HG03139 (cell line): ENCODE measurements at regions not wholly inside any gene's neighbourhood (a gene's known extent, or its start where the extent isn't known, plus 50 kb on each side); places are given as distances from the start of the nearest gene placed in this dataset.
"Not testable (repeated sequence)": the region's sequence is repeated elsewhere in the genome, so short reads cannot be mapped to it uniquely, and the experiment has no call there.

Experiments used
- ATAC-seq: cut with Tn5 transposase; IDR thresholded peaks from one replicate; pipeline ENCODE4 v1.9.1; 2021; ENCODE audit not compliant: unreplicated experiment

DNA sequence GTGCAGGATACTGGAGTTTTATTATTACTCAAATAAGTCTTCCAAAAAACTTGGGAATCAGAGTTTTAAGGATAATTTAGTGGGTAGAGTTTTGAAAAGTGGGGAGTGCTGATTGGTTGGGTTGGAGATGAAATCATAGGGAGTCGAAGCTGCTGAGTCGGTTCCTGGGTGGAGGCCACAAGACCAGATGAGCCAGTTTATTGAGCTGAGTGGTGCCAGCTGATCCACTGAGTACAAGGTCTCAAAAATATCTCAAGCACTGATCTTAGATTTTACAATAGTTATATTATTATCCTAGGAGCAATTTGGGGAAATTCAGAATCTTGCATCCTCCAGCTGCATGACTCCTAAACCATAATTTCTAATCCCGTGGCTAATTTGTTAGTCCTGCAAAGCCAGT, 804.9 kb upstream of the SEMA6A start:
- ATAC-seq = no peak

GRCh38 chr5:117376748-117377147, 802.1 kb upstream of the SEMA6A start:
- ATAC-seq = no peak

GRCh38 chr5:117359895-117360294, 785.3 kb upstream of the SEMA6A start:
- ATAC-seq = no peak

DNA sequence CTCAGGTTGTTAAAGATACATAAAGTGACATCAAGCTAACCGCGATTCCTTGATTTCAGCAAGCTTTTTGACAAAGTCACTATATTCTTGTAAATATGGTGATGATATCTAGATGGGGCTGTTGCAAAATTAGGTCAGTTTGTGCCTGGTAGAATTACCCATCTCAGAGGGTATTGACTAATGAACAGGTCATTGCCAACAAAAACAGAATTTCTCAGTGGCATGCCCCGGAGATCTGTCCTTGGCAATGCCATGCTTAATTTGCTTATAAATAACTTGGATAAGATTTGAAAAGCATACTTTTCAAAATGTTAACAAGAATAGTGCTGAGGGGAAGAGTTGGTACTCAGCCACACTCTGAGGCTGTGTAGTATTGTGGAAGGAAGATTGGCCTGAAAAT, 783.3 kb upstream of the SEMA6A start:
- no peak for ATAC-seq

- ATAC-seq = no peak
Measured at GRCh38 chr5:117347280-117347679, 772.7 kb upstream of the SEMA6A start.

- ATAC-seq = not testable (repeated sequence)
Measured at GRCh38 chr5:117343726-117344125, 769.1 kb upstream of the SEMA6A start.

GRCh38 chr5:117337064-117337749, 762.6 kb upstream of the SEMA6A start:
- no peak for ATAC-seq

DNA sequence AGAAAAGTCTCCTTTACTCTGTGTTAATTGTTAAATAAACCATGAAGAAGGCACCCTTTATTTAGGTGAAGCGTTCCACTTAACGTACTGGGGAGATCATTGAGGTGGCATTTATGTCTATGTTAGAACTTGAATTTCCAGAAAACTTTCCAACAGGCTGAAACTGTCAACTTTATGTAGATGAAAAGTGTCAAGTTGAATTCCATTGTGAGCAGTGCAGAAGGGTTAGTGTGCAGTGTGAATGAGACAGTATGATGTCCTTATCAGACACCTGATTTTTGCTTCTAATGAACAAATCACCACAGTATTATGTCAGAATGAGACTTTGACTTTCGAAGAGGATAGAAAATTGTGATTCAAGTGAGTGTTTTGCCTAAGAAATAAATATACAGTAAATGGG, 761.6 kb upstream of the SEMA6A start:
- ATAC-seq = no peak

- no peak for ATAC-seq
Measured at GRCh38 chr5:117333011-117333410, 758.4 kb upstream of the SEMA6A start.

GRCh38 chr5:117332341-117332740, 757.7 kb upstream of the SEMA6A start:
- ATAC-seq = no peak

- ATAC-seq = no peak
Measured at GRCh38 chr5:117327511-117327910, 752.9 kb upstream of the SEMA6A start.

DNA sequence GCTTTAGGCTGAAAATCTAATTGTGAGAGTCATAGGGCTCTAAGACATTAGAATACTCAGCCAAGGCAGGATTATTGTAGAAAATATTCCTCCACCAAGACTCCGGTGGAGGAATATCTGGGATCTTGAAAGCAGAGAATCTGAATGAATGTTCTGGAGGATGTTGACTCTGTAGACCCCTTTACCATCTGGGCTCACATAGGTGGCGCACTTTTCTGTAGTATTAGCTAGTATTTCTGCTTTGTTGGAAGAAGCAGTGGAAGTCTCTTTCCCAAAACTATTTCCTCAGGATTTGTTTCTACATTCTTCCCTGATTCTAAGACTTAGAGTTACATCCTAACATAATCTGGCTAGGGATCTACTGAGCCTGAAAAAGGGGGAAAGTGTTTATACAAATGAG, 752.4 kb upstream of the SEMA6A start:
- no peak for ATAC-seq

DNA sequence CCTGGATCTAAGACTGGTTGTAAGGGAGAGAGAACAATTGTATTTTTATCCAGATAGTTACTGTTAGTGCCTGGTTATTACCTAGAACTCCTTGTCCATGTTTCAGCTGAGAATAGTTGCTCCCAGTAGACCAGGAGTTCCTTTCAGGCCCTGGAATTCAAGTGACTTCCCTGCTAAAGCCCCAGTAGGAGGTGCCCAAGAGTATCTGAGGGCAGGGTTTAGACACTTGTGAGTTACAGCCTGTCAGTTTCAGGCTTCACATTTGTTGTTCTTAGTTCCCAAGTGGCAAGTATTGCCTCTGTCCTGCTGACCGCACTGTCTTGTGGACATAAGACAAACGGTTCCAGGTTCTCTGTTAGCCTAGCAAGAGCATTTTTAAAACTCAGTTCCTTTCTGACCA, 743.9 kb upstream of the SEMA6A start:
- no peak for ATAC-seq

- ATAC-seq = no peak
Measured at GRCh38 chr5:117315170-117315569, 740.5 kb upstream of the SEMA6A start.

GRCh38 chr5:117304512-117305107, 730.0 kb upstream of the SEMA6A start:
- not testable (repeated sequence) for ATAC-seq

GRCh38 chr5:117302949-117303348, 728.3 kb upstream of the SEMA6A start:
- ATAC-seq = no peak

GRCh38 chr5:117302473-117302872, 727.9 kb upstream of the SEMA6A start:
- ATAC-seq = no peak

DNA sequence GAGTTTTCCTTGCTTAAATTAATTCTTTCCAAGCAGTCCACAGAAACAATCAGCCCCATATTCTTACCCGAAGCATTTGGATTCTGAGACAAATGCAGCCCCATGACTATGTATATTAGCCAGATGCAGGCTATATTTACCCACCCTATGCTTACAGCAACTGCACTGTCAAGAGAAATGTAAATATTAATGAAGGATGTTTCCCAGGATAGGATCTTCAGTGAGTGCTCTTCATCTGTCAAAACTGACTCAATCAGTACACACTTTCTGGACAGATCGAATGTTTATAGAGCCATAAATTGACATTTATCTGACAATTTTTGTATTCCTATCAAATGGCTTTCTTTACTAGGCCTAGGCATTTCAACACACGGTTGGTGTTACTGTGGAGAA, 725.3 kb upstream of the SEMA6A start:
- no peak for ATAC-seq

DNA sequence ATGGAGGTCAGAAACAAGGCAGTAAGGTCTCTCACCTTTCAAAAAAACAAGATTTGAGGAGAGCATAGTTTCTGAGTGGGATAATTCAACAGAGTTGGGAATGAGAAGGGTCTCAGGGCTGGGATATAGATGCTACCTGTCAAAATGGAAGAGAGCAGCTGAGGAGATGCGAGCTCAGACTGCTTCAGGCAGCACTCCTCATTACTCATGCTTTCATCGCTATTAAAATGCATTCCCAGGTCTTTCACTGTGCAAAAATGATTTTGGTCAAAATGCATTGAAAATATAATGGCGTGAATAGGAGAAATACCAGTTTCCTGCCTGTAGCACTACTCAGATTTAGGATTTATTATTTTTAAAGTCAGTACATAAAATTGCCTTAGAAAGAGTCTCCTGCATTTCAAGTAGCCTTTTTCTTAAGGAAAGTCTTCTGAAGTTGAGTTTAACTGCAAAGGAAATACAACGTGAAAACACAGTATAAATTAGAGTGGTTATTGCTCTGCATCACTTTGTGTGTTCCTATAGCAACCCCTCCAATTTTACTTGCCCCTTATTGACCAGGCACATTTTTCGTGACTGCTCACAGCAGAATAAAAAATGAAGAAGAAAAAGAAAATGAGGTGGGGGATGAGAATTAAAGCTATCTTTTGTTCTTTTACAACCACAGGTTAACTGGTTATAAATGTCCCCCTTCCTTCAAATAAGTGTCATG, 724.8 kb upstream of the SEMA6A start:
- ATAC-seq = no peak

DNA sequence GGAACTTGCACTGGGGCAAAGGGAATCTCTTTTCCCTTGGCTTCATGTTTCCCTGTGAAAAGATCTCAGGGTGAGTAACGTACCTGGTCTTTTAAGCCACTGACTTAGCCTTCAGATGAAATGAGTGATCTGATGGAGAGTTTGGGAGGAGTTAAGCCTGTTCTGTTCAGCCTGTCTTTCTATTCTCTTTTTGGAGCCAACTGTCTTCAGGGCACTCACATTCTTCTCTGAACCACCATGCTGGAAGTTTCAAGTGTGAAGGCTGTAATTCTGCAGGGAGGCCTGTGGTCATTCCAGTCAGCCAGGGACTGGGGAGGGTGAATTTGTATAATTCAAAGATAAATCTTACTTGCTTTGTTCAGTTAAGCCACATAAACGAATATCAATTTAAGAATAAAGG, 722.2 kb upstream of the SEMA6A start:
- no peak for ATAC-seq

DNA sequence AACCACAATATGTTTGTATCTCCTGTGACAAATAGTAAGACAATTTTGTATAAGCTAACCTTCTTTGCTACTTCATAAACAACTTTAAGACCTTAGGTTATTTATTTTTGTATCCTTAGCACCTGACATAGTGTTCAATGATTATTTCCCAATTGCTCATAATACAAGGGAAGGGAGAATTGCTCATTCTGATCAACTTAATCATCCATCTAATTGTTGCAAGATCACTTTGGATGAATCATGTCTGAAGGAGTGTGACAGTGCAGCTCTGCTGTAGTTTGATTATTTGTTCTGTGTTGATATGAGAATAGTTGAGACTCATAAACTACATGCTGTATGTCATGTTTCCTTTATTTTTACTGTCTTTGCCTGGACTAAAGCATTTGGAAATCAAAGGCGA, 721.3 kb upstream of the SEMA6A start:
- no peak for ATAC-seq

DNA sequence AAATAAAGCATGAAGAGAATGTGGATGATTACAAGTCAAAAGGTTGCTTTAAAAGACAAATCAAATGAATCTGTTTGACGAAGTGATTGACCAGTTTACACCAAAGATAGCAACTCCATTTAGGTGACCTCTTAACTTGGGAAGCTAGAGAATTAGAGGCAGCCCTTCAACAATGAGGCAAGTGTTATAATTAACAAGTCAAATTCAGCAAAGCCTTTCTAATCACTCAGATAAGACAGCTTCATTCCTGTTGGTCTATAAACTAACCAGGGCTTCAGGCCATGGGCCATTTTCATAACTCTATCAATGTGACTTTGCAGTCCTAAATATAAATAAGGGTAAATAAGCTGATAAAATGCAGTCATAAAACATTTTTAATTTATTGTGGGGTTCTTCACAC, 712.2 kb upstream of the SEMA6A start:
- no peak for ATAC-seq
